ENCODE measurements at regions not wholly inside any gene's neighbourhood (a gene's known extent, or its start where the extent isn't known, plus 50 kb on each side); places are given as distances from the start of the nearest gene placed in this dataset.

- H3K4me1 ChIP-seq (ENCODE audit: control insufficient read depth in 1 of 2, insufficient read depth in 2 of 2, low read length in 2 of 2): no peaks in the 10 kb centered on the region
- H3K4me3 ChIP-seq (ENCODE audit: low read depth in 1 of 2, low read length in 2 of 2): no peak overlapping the region
- no peak overlapping the region for H3K9ac ChIP-seq (ENCODE audit: low read depth in 1 of 2, low read length in 2 of 2)
- H3K36me3 ChIP-seq (ENCODE audit: control insufficient read depth in 1 of 2, insufficient read depth in 2 of 2, low read length in 2 of 2): no peaks in the 10 kb centered on the region
- H3K27me3 ChIP-seq (ENCODE audit: control insufficient read depth in 1 of 2, insufficient read depth in 2 of 2, low read length in 2 of 2): no peaks in the 10 kb centered on the region
- no peak overlapping the region for H3K27ac ChIP-seq (ENCODE audit: low read depth, low read length)
- no peaks in the 10 kb centered on the region for H3K9me3 ChIP-seq (ENCODE audit: control insufficient read depth in 1 of 2, low read length in 2 of 2)
These were observed 58.0 kb upstream of the TBX3 start for GRCh38 chr12:114741940-114742339.

GRCh38 chr12:114740448-114740847, 56.5 kb upstream of the TBX3 start:
- Histone ChIP-seq H3K27ac (ENCODE audit: low read depth, low read length) (no peak overlapping the region), H3K27me3 (ENCODE audit: control insufficient read depth in 1 of 2, insufficient read depth in 2 of 2, low read length in 2 of 2) (no peaks in the 10 kb centered on the region), H3K9ac (ENCODE audit: low read depth in 1 of 2, low read length in 2 of 2) (no peak overlapping the region), H3K9me3 (ENCODE audit: control insufficient read depth in 1 of 2, low read length in 2 of 2) (no peaks in the 10 kb centered on the region), H3K4me3 (ENCODE audit: low read depth in 1 of 2, low read length in 2 of 2) (no peak overlapping the region), H3K4me1 (ENCODE audit: control insufficient read depth in 1 of 2, insufficient read depth in 2 of 2, low read length in 2 of 2) (peaks cover 3% of the 10 kb centered on the region in 2 donors), H3K36me3 (ENCODE audit: control insufficient read depth in 1 of 2, insufficient read depth in 2 of 2, low read length in 2 of 2) (no peaks in the 10 kb centered on the region)

- Histone ChIP-seq H3K4me3 (ENCODE audit: low read depth in 1 of 2, low read length in 2 of 2) (no peak overlapping the region), H3K27me3 (ENCODE audit: control insufficient read depth in 1 of 2, insufficient read depth in 2 of 2, low read length in 2 of 2) (no peaks in the 10 kb centered on the region), H3K27ac (ENCODE audit: low read depth, low read length) (no peak overlapping the region), H3K4me1 (ENCODE audit: control insufficient read depth in 1 of 2, insufficient read depth in 2 of 2, low read length in 2 of 2) (peaks cover 4 to 7% of the 10 kb centered on the region in 2 donors), H3K9me3 (ENCODE audit: control insufficient read depth in 1 of 2, low read length in 2 of 2) (no peaks in the 10 kb centered on the region), H3K36me3 (ENCODE audit: control insufficient read depth in 1 of 2, insufficient read depth in 2 of 2, low read length in 2 of 2) (no peaks in the 10 kb centered on the region), H3K9ac (ENCODE audit: low read depth in 1 of 2, low read length in 2 of 2) (no peak overlapping the region)
These were observed 54.6 kb upstream of the TBX3 start for GRCh38 chr12:114738460-114739184.

GRCh38 chr12:114735680-114736374, 51.9 kb upstream of the TBX3 start:
- Histone ChIP-seq H3K4me1 (ENCODE audit: control insufficient read depth in 1 of 2, insufficient read depth in 2 of 2, low read length in 2 of 2) (peaks cover 4 to 8% of the 10 kb centered on the region in 2 donors), H3K9me3 (ENCODE audit: control insufficient read depth in 1 of 2, low read length in 2 of 2) (no peaks in the 10 kb centered on the region), H3K4me3 (ENCODE audit: low read depth in 1 of 2, low read length in 2 of 2) (no peak overlapping the region), H3K27me3 (ENCODE audit: control insufficient read depth in 1 of 2, insufficient read depth in 2 of 2, low read length in 2 of 2) (no peaks in the 10 kb centered on the region), H3K36me3 (ENCODE audit: control insufficient read depth in 1 of 2, insufficient read depth in 2 of 2, low read length in 2 of 2) (no peaks in the 10 kb centered on the region), H3K9ac (ENCODE audit: low read depth in 1 of 2, low read length in 2 of 2) (no peak overlapping the region), H3K27ac (ENCODE audit: low read depth, low read length) (no peak overlapping the region)

GRCh38 chr12:114735011-114735410, 51.0 kb upstream of the TBX3 start:
- no peaks in the 10 kb centered on the region for H3K27me3 ChIP-seq (ENCODE audit: control insufficient read depth in 1 of 2, insufficient read depth in 2 of 2, low read length in 2 of 2)
- no peak overlapping the region for H3K27ac ChIP-seq (ENCODE audit: low read depth, low read length)
- H3K4me1 ChIP-seq (ENCODE audit: control insufficient read depth in 1 of 2, insufficient read depth in 2 of 2, low read length in 2 of 2): peaks cover 4 to 8% of the 10 kb centered on the region in 2 donors
- H3K9me3 ChIP-seq (ENCODE audit: control insufficient read depth in 1 of 2, low read length in 2 of 2): no peaks in the 10 kb centered on the region
- H3K36me3 ChIP-seq (ENCODE audit: control insufficient read depth in 1 of 2, insufficient read depth in 2 of 2, low read length in 2 of 2): no peaks in the 10 kb centered on the region
- no peak overlapping the region for H3K4me3 ChIP-seq (ENCODE audit: low read depth in 1 of 2, low read length in 2 of 2)
- H3K9ac ChIP-seq (ENCODE audit: low read depth in 1 of 2, low read length in 2 of 2): no peak overlapping the region

GRCh38 chr12:114733919-114734318, 49.9 kb upstream of the TBX3 start:
- H3K27me3 ChIP-seq (ENCODE audit: control insufficient read depth in 1 of 2, insufficient read depth in 2 of 2, low read length in 2 of 2): no peaks in the 10 kb centered on the region
- H3K4me3 ChIP-seq (ENCODE audit: low read depth in 1 of 2, low read length in 2 of 2): no peak overlapping the region
- H3K9me3 ChIP-seq (ENCODE audit: control insufficient read depth in 1 of 2, low read length in 2 of 2): no peaks in the 10 kb centered on the region
- H3K27ac ChIP-seq (ENCODE audit: low read depth, low read length): no peak overlapping the region
- H3K9ac ChIP-seq (ENCODE audit: low read depth in 1 of 2, low read length in 2 of 2): no peak overlapping the region
- H3K4me1 ChIP-seq (ENCODE audit: control insufficient read depth in 1 of 2, insufficient read depth in 2 of 2, low read length in 2 of 2): peaks cover 4 to 8% of the 10 kb centered on the region in 2 donors
- H3K36me3 ChIP-seq (ENCODE audit: control insufficient read depth in 1 of 2, insufficient read depth in 2 of 2, low read length in 2 of 2): no peaks in the 10 kb centered on the region
